Parathyroid adenoma (tissue), 2 donors: ENCODE measurements at regions not wholly inside any gene's neighbourhood (a gene's known extent, or its start where the extent isn't known, plus 50 kb on each side); places are given as distances from the start of the nearest gene placed in this dataset.

ENCODE experiments used
- H2AFZ ChIP-seq: fragments of 300-600 bp; sonication (generic); one replicate; pipeline ENCODE4 v1.7.0; 2017; ENCODE audit warnings: antibody characterized with exemption, mild to moderate bottlenecking
- H3K27ac ChIP-seq: fragments of 300-600 bp; sonication (generic); one replicate; pipeline ENCODE4 v1.7.0; 2017
- H3K27me3 ChIP-seq: fragments of 300-600 bp; sonication (generic); one replicate; pipeline ENCODE4 v1.7.0; 2017; ENCODE audit warnings: low read length; ENCODE audit not compliant: control insufficient read depth, insufficient read depth
- H3K36me3 ChIP-seq: fragments of 300-600 bp; sonication (generic); one replicate; pipeline ENCODE4 v1.7.0; 2017; ENCODE audit warnings: low read length; ENCODE audit not compliant: control insufficient read depth, insufficient read depth
- H3K4me1 ChIP-seq: fragments of 300-600 bp; sonication (generic); one replicate; pipeline ENCODE4 v1.7.0; 2017; ENCODE audit warnings: control low read depth
- H3K4me2 ChIP-seq: fragments of 300-600 bp; sonication (generic); one replicate; pipeline ENCODE4 v1.7.0; 2017; ENCODE audit warnings: low read length
- H3K4me3 ChIP-seq: fragments of 300-600 bp; sonication (generic); one replicate; pipeline ENCODE4 v1.7.0; 2017; ENCODE audit warnings: low read depth, low read length
- H3K79me2 ChIP-seq: fragments of 300-600 bp; sonication (generic); one replicate; pipeline ENCODE4 v1.7.0; 2017; ENCODE audit warnings: control low read depth
- H3K9ac ChIP-seq: fragments of 300-600 bp; sonication (generic); one replicate; pipeline ENCODE4 v1.7.0; 2017; ENCODE audit warnings: mild to moderate bottlenecking
- H3K9me3 ChIP-seq: fragments of 300-600 bp; sonication (generic); one replicate; pipeline ENCODE4 v1.7.0; 2017; ENCODE audit warnings: low read length; ENCODE audit not compliant: control insufficient read depth
- CTCF ChIP-seq: fragments of 300-600 bp; sonication (generic); IDR thresholded peaks from one replicate; pipeline ENCODE4 v1.7.0; 2017; ENCODE audit warnings: antibody characterized with exemption, mild to moderate bottlenecking
- donor health status: primary hyperparathyroidism.

- no peaks in the 10 kb centered on the region for H3K79me2 ChIP-seq
- H3K9me3 ChIP-seq = no peaks in the 10 kb centered on the region
- H3K4me3 ChIP-seq = no peak overlapping the region
- TF ChIP-seq CTCF = no peak
- H3K27me3 ChIP-seq = no peaks in the 10 kb centered on the region
- H3K9ac ChIP-seq = no peak overlapping the region
- no peak overlapping the region for H3K27ac ChIP-seq
- no peak overlapping the region for H2AFZ ChIP-seq
- no peak overlapping the region for H3K4me2 ChIP-seq
- H3K4me1 ChIP-seq = no peaks in the 10 kb centered on the region
- no peaks in the 10 kb centered on the region for H3K36me3 ChIP-seq
Observed at GRCh38 chr2:216574046-216574445, 59.2 kb upstream of the IGFBP2 start.

GRCh38 chr2:216574586-216574985, 58.6 kb upstream of the IGFBP2 start:
- Histone ChIP-seq H3K9ac (no peak overlapping the region), H3K27me3 (no peaks in the 10 kb centered on the region), H3K36me3 (no peaks in the 10 kb centered on the region), H3K4me1 (no peaks in the 10 kb centered on the region), H3K4me3 (no peak overlapping the region), H3K27ac (no peak overlapping the region), H3K4me2 (no peak overlapping the region), H2AFZ (no peak overlapping the region), H3K9me3 (no peaks in the 10 kb centered on the region), H3K79me2 (no peaks in the 10 kb centered on the region)
- TF ChIP-seq CTCF = no peak

- no peaks in the 10 kb centered on the region for H3K4me1 ChIP-seq
- H3K9ac ChIP-seq = no peak overlapping the region
- H3K4me3 ChIP-seq = no peak overlapping the region
- no peak overlapping the region for H3K4me2 ChIP-seq
- H3K27ac ChIP-seq = no peak overlapping the region
- H2AFZ ChIP-seq = no peak overlapping the region
- H3K27me3 ChIP-seq = no peaks in the 10 kb centered on the region
- H3K79me2 ChIP-seq = no peaks in the 10 kb centered on the region
- H3K9me3 ChIP-seq = no peaks in the 10 kb centered on the region
- H3K36me3 ChIP-seq = no peaks in the 10 kb centered on the region
- no peak for TF ChIP-seq CTCF
Observed at GRCh38 chr2:216575465-216575864, 57.8 kb upstream of the IGFBP2 start.

- Histone ChIP-seq H3K9ac (no peak overlapping the region), H3K9me3 (no peaks in the 10 kb centered on the region), H3K4me1 (no peaks in the 10 kb centered on the region), H3K79me2 (no peaks in the 10 kb centered on the region), H3K27me3 (no peaks in the 10 kb centered on the region), H3K4me3 (no peak overlapping the region), H3K36me3 (no peaks in the 10 kb centered on the region), H2AFZ (no peak overlapping the region), H3K27ac (no peak overlapping the region), H3K4me2 (no peak overlapping the region)
- TF ChIP-seq CTCF = no peak
Observed at GRCh38 chr2:216576616-216577015, 56.6 kb upstream of the IGFBP2 start.

GRCh38 chr2:216578325-216578724, 54.9 kb upstream of the IGFBP2 start:
- H3K4me1 ChIP-seq = no peaks in the 10 kb centered on the region

More at GRCh38 chr2:216578325-216578724, 54.9 kb upstream of the IGFBP2 start:
- H3K27me3 ChIP-seq = no peaks in the 10 kb centered on the region
- TF ChIP-seq CTCF = no peak
- no peak overlapping the region for H2AFZ ChIP-seq
- no peaks in the 10 kb centered on the region for H3K9me3 ChIP-seq
- no peaks in the 10 kb centered on the region for H3K36me3 ChIP-seq
- H3K79me2 ChIP-seq = no peaks in the 10 kb centered on the region
- H3K4me2 ChIP-seq = no peak overlapping the region
- no peak overlapping the region for H3K27ac ChIP-seq
- H3K9ac ChIP-seq = no peak overlapping the region
- H3K4me3 ChIP-seq = no peak overlapping the region
